Loucy (cell line): ENCODE measurements at regions not wholly inside any gene's neighbourhood (a gene's known extent, or its start where the extent isn't known, plus 50 kb on each side); places are given as distances from the start of the nearest gene placed in this dataset.

ENCODE experiments used
- H2AFZ ChIP-seq: fragments of 200-600 bp; sonication (generic); 2 replicates; pipeline ENCODE4 v1.6.0; 2016; ENCODE audit warnings: antibody characterized with exemption, mild to moderate bottlenecking, low read length, moderate library complexity
- H3F3A ChIP-seq: fragments of 200-600 bp; 2 replicates; pipeline ENCODE4 v1.6.0; 2016; ENCODE audit warnings: antibody characterized with exemption, low read depth, mild to moderate bottlenecking
- H3K27me3 ChIP-seq: fragments of 200-600 bp; sonication (generic); 2 replicates; pipeline ENCODE4 v1.6.1; 2014; ENCODE audit warnings: low read length, mild to moderate bottlenecking; ENCODE audit not compliant: insufficient read depth, poor library complexity, severe bottlenecking
- H3K36me3 ChIP-seq: fragments of 200-600 bp; sonication (generic); 2 replicates; pipeline ENCODE4 v1.6.1; 2016; ENCODE audit warnings: low read length; ENCODE audit not compliant: insufficient read depth
- H3K4me1 ChIP-seq: fragments of 200-600 bp; sonication (generic); 2 replicates; pipeline ENCODE4 v1.5.1; 2014; ENCODE audit warnings: low read length, mild to moderate bottlenecking; ENCODE audit not compliant: insufficient read depth, poor library complexity, severe bottlenecking
- H3K4me2 ChIP-seq: fragments of 200-600 bp; sonication (generic); 2 replicates; pipeline ENCODE4 v1.6.0; 2014; ENCODE audit warnings: antibody characterized with exemption, low read length, low read depth, mild to moderate bottlenecking; ENCODE audit not compliant: poor library complexity, severe bottlenecking
- H3K4me3 ChIP-seq: fragments of 200-600 bp; sonication (generic); 2 replicates; pipeline ENCODE4 v1.5.1; 2014; ENCODE audit warnings: low read length, mild to moderate bottlenecking, mixed read lengths; ENCODE audit not compliant: poor library complexity, severe bottlenecking
- H3K79me2 ChIP-seq: fragments of 200-600 bp; sonication (generic); 2 replicates; pipeline ENCODE4 v1.6.1; 2014; ENCODE audit warnings: low read length; ENCODE audit not compliant: insufficient read depth
- H3K9ac ChIP-seq: fragments of 200-600 bp; sonication (generic); 2 replicates; pipeline ENCODE4 v1.6.0; 2014; ENCODE audit warnings: mild to moderate bottlenecking, low read depth, low read length, moderate library complexity; ENCODE audit not compliant: poor library complexity, severe bottlenecking
- H3K9me2 ChIP-seq: fragments of 200-600 bp; sonication (generic); replicated peaks from 2 replicates; pipeline ENCODE4 v1.6.1; 2016; ENCODE audit warnings: low read depth, low read length, mixed read lengths
- H3K9me3 ChIP-seq: fragments of 200-600 bp; sonication (generic); 2 replicates; pipeline ENCODE4 v1.6.1; 2014; ENCODE audit warnings: mild to moderate bottlenecking, antibody characterized with exemption, low read length, low read depth; ENCODE audit not compliant: insufficient read depth
- H4K20me1 ChIP-seq: fragments of 200-600 bp; sonication (generic); 2 replicates; pipeline ENCODE4 v1.6.0; 2014; ENCODE audit warnings: antibody characterized with exemption, low read length, mild to moderate bottlenecking; ENCODE audit not compliant: insufficient read depth, poor library complexity, severe bottlenecking
- CTCF ChIP-seq: fragments of 200-600 bp; sonication (generic); conservative IDR thresholded peaks from 2 replicates; pipeline ENCODE4 v1.5.1; 2014; ENCODE audit warnings: mild to moderate bottlenecking, antibody characterized with exemption, low read length
- EZH2phosphoT487 ChIP-seq: fragments of 200-600 bp; IDR thresholded peaks from 2 replicates; pipeline ENCODE4 v1.6.1; 2018; ENCODE audit warnings: antibody characterized with exemption, mild to moderate bottlenecking, moderate library complexity, borderline replicate concordance

GRCh38 chr18:56171848-56172247, 466.5 kb downstream of the TXNL1 start:
- H3K4me3 ChIP-seq: no peak overlapping the region
- H3K9me2 ChIP-seq: no peaks in the 10 kb centered on the region
- no peaks in the 10 kb centered on the region for H3K27me3 ChIP-seq
- no peaks in the 10 kb centered on the region for H3F3A ChIP-seq
- H3K9ac ChIP-seq: no peak overlapping the region
- no peaks in the 10 kb centered on the region for H3K79me2 ChIP-seq
- no peaks in the 10 kb centered on the region for H4K20me1 ChIP-seq
- H3K36me3 ChIP-seq: no peaks in the 10 kb centered on the region
- no peak overlapping the region for H2AFZ ChIP-seq
- no peaks in the 10 kb centered on the region for H3K9me3 ChIP-seq
- H3K4me1 ChIP-seq: no peaks in the 10 kb centered on the region
- no peak overlapping the region for H3K4me2 ChIP-seq
- TF ChIP-seq CTCF (no peak), EZH2phosphoT487 (no peak)

GRCh38 chr18:56168049-56168781, 470.2 kb downstream of the TXNL1 start:
- no peaks in the 10 kb centered on the region for H3K79me2 ChIP-seq
- no peaks in the 10 kb centered on the region for H4K20me1 ChIP-seq
- no peak overlapping the region for H3K4me3 ChIP-seq
- H2AFZ ChIP-seq: no peak overlapping the region
- no peaks in the 10 kb centered on the region for H3F3A ChIP-seq
- H3K4me1 ChIP-seq: no peaks in the 10 kb centered on the region
- H3K27me3 ChIP-seq: no peaks in the 10 kb centered on the region
- TF ChIP-seq EZH2phosphoT487 (no peak), CTCF (no peak)
- H3K9me2 ChIP-seq: no peaks in the 10 kb centered on the region
- H3K9me3 ChIP-seq: no peaks in the 10 kb centered on the region
- H3K36me3 ChIP-seq: no peaks in the 10 kb centered on the region
- H3K9ac ChIP-seq: no peak overlapping the region
- H3K4me2 ChIP-seq: no peak overlapping the region

- no peak overlapping the region for H3K4me2 ChIP-seq
- no peak overlapping the region for H3K4me3 ChIP-seq
- H3K79me2 ChIP-seq: no peaks in the 10 kb centered on the region
- no peak overlapping the region for H2AFZ ChIP-seq
- no peak for TF ChIP-seq CTCF
- TF ChIP-seq EZH2phosphoT487: no peak
- no peaks in the 10 kb centered on the region for H3K27me3 ChIP-seq
- H3K36me3 ChIP-seq: no peaks in the 10 kb centered on the region
- no peaks in the 10 kb centered on the region for H3F3A ChIP-seq
- H3K9me2 ChIP-seq: no peaks in the 10 kb centered on the region
- H3K9me3 ChIP-seq: no peaks in the 10 kb centered on the region
- no peak overlapping the region for H3K9ac ChIP-seq
- H4K20me1 ChIP-seq: no peaks in the 10 kb centered on the region
- no peaks in the 10 kb centered on the region for H3K4me1 ChIP-seq
Observed at GRCh38 chr18:56167366-56167765, 471.0 kb downstream of the TXNL1 start.
